Left lung (tissue), 4 donors: ENCODE measurements at regions not wholly inside any gene's neighbourhood (a gene's known extent, or its start where the extent isn't known, plus 50 kb on each side); places are given as distances from the start of the nearest gene placed in this dataset.

ENCODE experiments used
- ATAC-seq: fragments of 200-7000 bp; cut with Tn5 transposase; one replicate; pipeline ENCODE4 v1.9.1; 2020; ENCODE audit warnings: moderate library complexity
- DNase-seq, 4 donors: peaks; one replicate each; pipeline ENCODE4 v3.0.0-alpha.2; 2013 to 2020
- H3K27ac ChIP-seq, 2 donors: fragments of 200-600 bp; sonication (generic) in 1 of 2; one replicate each; pipeline versions ENCODE4 v1.5.0 to v1.8.0; 2020 to 2021
- H3K27me3 ChIP-seq, 2 donors: fragments of 200-600 bp; sonication (generic) in 1 of 2; one replicate each; pipeline versions ENCODE4 v1.5.0 to v1.8.0; 2020 to 2021
- H3K36me3 ChIP-seq, 2 donors: fragments of 200-600 bp; sonication (generic) in 1 of 2; one replicate each; pipeline versions ENCODE4 v1.5.0 to v1.8.0; 2020 to 2021
- H3K4me1 ChIP-seq, 2 donors: fragments of 200-600 bp; one replicate each; pipeline ENCODE4 v1.8.0; 2021
- H3K4me3 ChIP-seq, 2 donors: fragments of 200-600 bp; sonication (generic) in 1 of 2; one replicate each; pipeline versions ENCODE4 v1.5.0 to v1.8.0; 2020 to 2021; ENCODE audit warnings: mild to moderate bottlenecking in 1 of 2
- H3K9me3 ChIP-seq, 2 donors: fragments of 200-600 bp; sonication (generic) in 1 of 2; one replicate each; pipeline versions ENCODE4 v1.5.0 to v1.8.0; 2020 to 2021
- CTCF ChIP-seq, 2 donors: fragments of 200-600 bp; sonication (generic) in 1 of 2; IDR thresholded peaks; one replicate each; pipeline versions ENCODE4 v1.5.0 to v1.8.0; 2021; ENCODE audit warnings: antibody characterized with exemption in 2 of 2
- intact Hi-C, 2 donors: fragments of 100-400 bp; cut with DNase I; formaldehyde crosslinking; loops; one replicate each; pipeline versions ENCODE4 v1.11.2 to v1.14.2; 2022
- donor health status: DM: no; HTN: yes; CAD: no.
- donor health status: DM: no; HTN: no; CAD: no.

GRCh38 chr5:152638996-152639552 lies 234.0 kb upstream of the NMUR2 start:
- Histone ChIP-seq H3K27me3 (no peaks in the 10 kb centered on the region), H3K36me3 (no peaks in the 10 kb centered on the region), H3K9me3 (no peaks in the 10 kb centered on the region), H3K4me3 (no peak overlapping the region), H3K4me1 (no peaks in the 10 kb centered on the region), H3K27ac (no peak overlapping the region)
- no peak for ATAC-seq
- intact Hi-C loops: no loop called here
- TF ChIP-seq CTCF (IDR thresholded peaks at IDR 0.05): no peak
- DNase-seq: peak in 1 of 4 donors; percentile 30

GRCh38 chr5:152641970-152642805 lies 237.1 kb upstream of the NMUR2 start:
- H3K27ac ChIP-seq: no peak overlapping the region
- DNase-seq (peak in 1 of 4 donors; percentile 12), ATAC-seq (no peak)
- no peaks in the 10 kb centered on the region for H3K36me3 ChIP-seq
- H3K9me3 ChIP-seq: no peaks in the 10 kb centered on the region
- intact Hi-C loops: no loop called here
- no peak for TF ChIP-seq CTCF (IDR thresholded peaks at IDR 0.05)
- H3K27me3 ChIP-seq: no peaks in the 10 kb centered on the region
- no peaks in the 10 kb centered on the region for H3K4me1 ChIP-seq
- no peak overlapping the region for H3K4me3 ChIP-seq

- Histone ChIP-seq H3K4me1 (no peaks in the 10 kb centered on the region), H3K27me3 (no peaks in the 10 kb centered on the region), H3K9me3 (no peaks in the 10 kb centered on the region), H3K36me3 (no peaks in the 10 kb centered on the region), H3K27ac (no peak overlapping the region), H3K4me3 (no peak overlapping the region)
- intact Hi-C loops: no loop called here
- ATAC-seq (no peak), DNase-seq (no peak)
- no peak for TF ChIP-seq CTCF (IDR thresholded peaks at IDR 0.05)
Observed at GRCh38 chr5:152642880-152643279, 237.8 kb upstream of the NMUR2 start.

GRCh38 chr5:152644029-152644728 lies 239.1 kb upstream of the NMUR2 start:
- Histone ChIP-seq H3K4me3 (no peak overlapping the region), H3K27ac (no peak overlapping the region), H3K36me3 (no peaks in the 10 kb centered on the region), H3K9me3 (no peaks in the 10 kb centered on the region), H3K4me1 (no peaks in the 10 kb centered on the region), H3K27me3 (no peaks in the 10 kb centered on the region)
- ATAC-seq (no peak), DNase-seq (no peak)
- intact Hi-C loops: no loop called here
- no peak for TF ChIP-seq CTCF (IDR thresholded peaks at IDR 0.05)

GRCh38 chr5:152649609-152650008 lies 244.5 kb upstream of the NMUR2 start:
- H3K4me3 ChIP-seq: no peak overlapping the region
- TF ChIP-seq CTCF (IDR thresholded peaks at IDR 0.05): no peak
- H3K9me3 ChIP-seq: no peaks in the 10 kb centered on the region
- H3K4me1 ChIP-seq: no peaks in the 10 kb centered on the region
- no peaks in the 10 kb centered on the region for H3K36me3 ChIP-seq
- no peak overlapping the region for H3K27ac ChIP-seq
- no peaks in the 10 kb centered on the region for H3K27me3 ChIP-seq
- DNase-seq: no peak
- intact Hi-C loops: no loop called here
- no peak for ATAC-seq
